NB4 (cell line): ENCODE measurements at regions not wholly inside any gene's neighbourhood (a gene's known extent, or its start where the extent isn't known, plus 50 kb on each side); places are given as distances from the start of the nearest gene placed in this dataset.

Experiments used
- CTCF ChIP-seq: IDR thresholded peaks from one replicate; pipeline ENCODE4 v1.5.1; 2012; ENCODE audit warnings: low read depth, low read length
- POLR2A ChIP-seq: IDR thresholded peaks from 2 replicates; pipeline ENCODE4 v1.6.1; 2011; ENCODE audit warnings: mild to moderate bottlenecking; ENCODE audit not compliant: insufficient read length; ENCODE audit errors: extremely low read depth

- TF ChIP-seq CTCF (no peak), POLR2A (no peak)
These were observed 491.5 kb upstream of the B3GALT2 start for GRCh38 chr1:193677874-193678273.
